ENCODE measurements at regions not wholly inside any gene's neighbourhood (a gene's known extent, or its start where the extent isn't known, plus 50 kb on each side); places are given as distances from the start of the nearest gene placed in this dataset.

- no peak for TF ChIP-seq POLR2A (IDR thresholded peaks at IDR 0.05)
- TF ChIP-seq, protein P1, sequence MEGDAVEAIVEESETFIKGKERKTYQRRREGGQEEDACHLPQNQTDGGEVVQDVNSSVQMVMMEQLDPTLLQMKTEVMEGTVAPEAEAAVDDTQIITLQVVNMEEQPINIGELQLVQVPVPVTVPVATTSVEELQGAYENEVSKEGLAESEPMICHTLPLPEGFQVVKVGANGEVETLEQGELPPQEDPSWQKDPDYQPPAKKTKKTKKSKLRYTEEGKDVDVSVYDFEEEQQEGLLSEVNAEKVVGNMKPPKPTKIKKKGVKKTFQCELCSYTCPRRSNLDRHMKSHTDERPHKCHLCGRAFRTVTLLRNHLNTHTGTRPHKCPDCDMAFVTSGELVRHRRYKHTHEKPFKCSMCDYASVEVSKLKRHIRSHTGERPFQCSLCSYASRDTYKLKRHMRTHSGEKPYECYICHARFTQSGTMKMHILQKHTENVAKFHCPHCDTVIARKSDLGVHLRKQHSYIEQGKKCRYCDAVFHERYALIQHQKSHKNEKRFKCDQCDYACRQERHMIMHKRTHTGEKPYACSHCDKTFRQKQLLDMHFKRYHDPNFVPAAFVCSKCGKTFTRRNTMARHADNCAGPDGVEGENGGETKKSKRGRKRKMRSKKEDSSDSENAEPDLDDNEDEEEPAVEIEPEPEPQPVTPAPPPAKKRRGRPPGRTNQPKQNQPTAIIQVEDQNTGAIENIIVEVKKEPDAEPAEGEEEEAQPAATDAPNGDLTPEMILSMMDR (IDR thresholded peaks at IDR 0.05), result no peak
Measured at GRCh38 chr10:57694956-57695608, 572.6 kb downstream of the IPMK start.

Data from esophagus squamous epithelium (tissue), 4 donors.